CD4-positive, alpha-beta T cell (primary cell): ENCODE measurements at regions not wholly inside any gene's neighbourhood (a gene's known extent, or its start where the extent isn't known, plus 50 kb on each side); places are given as distances from the start of the nearest gene placed in this dataset.

ENCODE experiments used
- ATAC-seq: fragments of 200-7000 bp; cut with Tn5 transposase; one replicate; pipeline ENCODE4 v1.10.0; 2022; ENCODE audit warnings: mild to moderate bottlenecking; ENCODE audit not compliant: poor library complexity
- CTCF ChIA-PET: fragments of 350-600 bp; sonication (Branson Sonifier 250); formaldehyde crosslinking; loops from one replicate; lab custom pipeline; 2021; ENCODE audit warnings: antibody characterized with exemption, inconsistent platforms; lab: Charles Lee
- POLR2A ChIA-PET: fragments of 350-600 bp; sonication (Branson Sonifier 250); formaldehyde crosslinking; loops from one replicate; lab custom pipeline; 2021; ENCODE audit warnings: antibody characterized with exemption, inconsistent platforms; lab: Charles Lee
- DNase-seq, 14 experiments: peaks; one replicate each; pipeline ENCODE4 v3.0.0-alpha.2; 2013 to 2020; ENCODE audit warnings: mixed read lengths in 2 of 14
- H3K27ac ChIP-seq, 2 donors: one replicate each; pipeline versions ENCODE4 v1.5.1 to v1.7.0; 2013; ENCODE audit warnings: low read length in 2 of 2, low read depth in 1 of 2, mild to moderate bottlenecking in 1 of 2
- H3K27me3 ChIP-seq, 2 experiments: 1 replicate in 1 of 2; 2 replicates in 1 of 2; pipeline versions ENCODE4 v1.6.1 to v1.7.0; 2013; ENCODE audit warnings: low read length in 2 of 2, control low read depth in 1 of 2, mild to moderate bottlenecking in 1 of 2, moderate library complexity in 1 of 2; ENCODE audit not compliant: insufficient read depth in 2 of 2, control insufficient read depth in 1 of 2
- H3K36me3 ChIP-seq: one replicate; pipeline ENCODE4 v1.6.1; 2013; ENCODE audit warnings: low read length, control low read depth; ENCODE audit not compliant: insufficient read depth
- H3K4me1 ChIP-seq: one replicate; pipeline ENCODE4 v1.6.1; 2013; ENCODE audit warnings: low read length, control low read depth; ENCODE audit not compliant: insufficient read depth
- H3K4me3 ChIP-seq: one replicate; pipeline ENCODE4 v1.5.1; 2013; ENCODE audit warnings: mild to moderate bottlenecking, low read length, moderate library complexity
- H3K9me3 ChIP-seq, 2 experiments: 1 replicate in 1 of 2; 2 replicates in 1 of 2; pipeline versions ENCODE4 v1.6.1 to v1.7.0; 2013; ENCODE audit warnings: low read length in 2 of 2, mild to moderate bottlenecking in 2 of 2, control low read depth in 1 of 2, moderate library complexity in 1 of 2; ENCODE audit not compliant: control insufficient read depth in 1 of 2, insufficient read depth in 1 of 2
- H3K27ac Mint-ChIP-seq: one replicate; pipeline ENCODE4 v1.8.0; 2020; ENCODE audit warnings: mixed read lengths
- H3K27me3 Mint-ChIP-seq: one replicate; pipeline ENCODE4 v1.8.0; 2021; ENCODE audit warnings: mixed read lengths
- H3K36me3 Mint-ChIP-seq: one replicate; pipeline ENCODE4 v1.8.0; 2021; ENCODE audit warnings: low read depth, mixed read lengths
- H3K4me1 Mint-ChIP-seq: one replicate; pipeline ENCODE4 v1.8.0; 2021; ENCODE audit warnings: low read depth, mixed read lengths
- H3K4me3 Mint-ChIP-seq: one replicate; pipeline ENCODE4 v1.8.0; 2020; ENCODE audit warnings: mild to moderate bottlenecking, mixed read lengths
- H3K9me3 Mint-ChIP-seq: one replicate; pipeline ENCODE4 v1.8.0; 2020; ENCODE audit warnings: mixed read lengths
- CTCF ChIP-seq: fragments of 200-600 bp; IDR thresholded peaks from one replicate; pipeline ENCODE4 v1.8.0; 2022; ENCODE audit warnings: antibody characterized with exemption, mild to moderate bottlenecking
- intact Hi-C, 2 experiments: fragments of 100-400 bp; cut with DNase I in 1 of 2; cut with micrococcal nuclease in 1 of 2; formaldehyde crosslinking; loops; one replicate each; pipeline versions ENCODE4 v1.15.1 to v1.9.0; 2023 to 2025; cut with DNase I, micrococcal nuclease

GRCh38 chr13:99055281-99055680 is 77.4 kb upstream of the DOCK9 start:
- H3K4me3 Mint-ChIP-seq: peak overlapping the region; percentile 83
- no peaks in the 10 kb centered on the region for H3K27me3 ChIP-seq
- H3K27ac Mint-ChIP-seq: peak overlapping the region; percentile 95
- ChIA-PET CTCF (interaction anchor here (1.1 to 1.3 kb wide), 3 partner anchors 27 to 122 kb away, joined by 3 to 5 read pairs (median 3); no protein-coding TSS in a partner anchor), POLR2A (interaction anchor here (0.8 to 8.9 kb wide), 4 partner anchors 8 to 32 kb away, joined by 3 to 113 read pairs (median 8); no protein-coding TSS in a partner anchor)
- H3K36me3 ChIP-seq: no peaks in the 10 kb centered on the region
- H3K27ac ChIP-seq: peak overlapping the region; percentile 12 to 14
- peaks cover 93% of the 10 kb centered on the region for H3K4me1 Mint-ChIP-seq
- H3K36me3 Mint-ChIP-seq: peaks cover 4% of the 10 kb centered on the region
- H3K4me1 ChIP-seq: peaks cover 68% of the 10 kb centered on the region
- peak overlapping the region; percentile 17 for H3K4me3 ChIP-seq
- DNase-seq: peak in 3 of 14 experiments; percentile 39 to 52 (median 46)
- ATAC-seq: no peak
- H3K9me3 Mint-ChIP-seq: no peaks in the 10 kb centered on the region
- TF ChIP-seq CTCF: no peak
- intact Hi-C loops: no loop called here
- H3K9me3 ChIP-seq: no peaks in the 10 kb centered on the region
- H3K27me3 Mint-ChIP-seq: no peaks in the 10 kb centered on the region

GRCh38 chr13:99055735-99056134 is 77.9 kb upstream of the DOCK9 start:
- intact Hi-C loops: no loop called here
- Histone ChIP-seq H3K9me3 (no peaks in the 10 kb centered on the region), H3K27me3 (no peaks in the 10 kb centered on the region), H3K4me1 (peaks cover 66% of the 10 kb centered on the region), H3K4me3 (no peak overlapping the region), H3K27ac (no peak overlapping the region), H3K36me3 (no peaks in the 10 kb centered on the region)
- POLR2A ChIA-PET: interaction anchor here (0.8 to 8.9 kb wide), 6 partner anchors 9 to 31 kb away, joined by 3 to 113 read pairs (median 5); no protein-coding TSS in a partner anchor
- ATAC-seq (no peak), DNase-seq (no peak)
- Mint-ChIP-seq H3K9me3 (no peaks in the 10 kb centered on the region), H3K36me3 (peaks cover 4% of the 10 kb centered on the region), H3K27me3 (no peaks in the 10 kb centered on the region), H3K27ac (peak overlapping the region; percentile 95), H3K4me1 (peaks cover 93% of the 10 kb centered on the region), H3K4me3 (no peak overlapping the region)
- no peak for TF ChIP-seq CTCF
- CTCF ChIA-PET: interaction anchor here (0.9 to 1.2 kb wide), 3 partner anchors 58 to 121 kb away, joined by 3 read pairs; no protein-coding TSS in a partner anchor

- ChIA-PET POLR2A (interaction anchor here (1.1 to 8.9 kb wide), 5 partner anchors 9 to 30 kb away, joined by 3 to 113 read pairs (median 5); no protein-coding TSS in a partner anchor), CTCF (interaction anchor here (0.5 to 1.2 kb wide), 4 partner anchors 59 to 120 kb away, joined by 3 read pairs; no protein-coding TSS in a partner anchor)
- H3K4me3 ChIP-seq: no peak overlapping the region
- Mint-ChIP-seq H3K9me3 (no peaks in the 10 kb centered on the region), H3K36me3 (peaks cover 4% of the 10 kb centered on the region), H3K27ac (peak overlapping the region; percentile 55), H3K4me3 (no peak overlapping the region), H3K27me3 (no peaks in the 10 kb centered on the region), H3K4me1 (peaks cover 93% of the 10 kb centered on the region)
- H3K27me3 ChIP-seq: no peaks in the 10 kb centered on the region
- intact Hi-C loops: no loop called here
- DNase-seq (no peak), ATAC-seq (no peak)
- no peaks in the 10 kb centered on the region for H3K36me3 ChIP-seq
- no peaks in the 10 kb centered on the region for H3K9me3 ChIP-seq
- peaks cover 63% of the 10 kb centered on the region for H3K4me1 ChIP-seq
- no peak for TF ChIP-seq CTCF
- H3K27ac ChIP-seq: no peak overlapping the region
Observed at GRCh38 chr13:99056381-99057014, 78.6 kb upstream of the DOCK9 start.
